Bronchial epithelial cell (primary cell): ENCODE measurements at regions not wholly inside any gene's neighbourhood (a gene's known extent, or its start where the extent isn't known, plus 50 kb on each side); places are given as distances from the start of the nearest gene placed in this dataset.
A peak's percentile ranks its signal among the peaks of the same experiment; 100 is the strongest.

Source experiments
- DNase-seq: peaks from one replicate; pipeline ENCODE4 v3.0.0-alpha.2; 2010; ENCODE audit warnings: low read depth
- FAIRE-seq: peaks from 2 replicates; lab custom pipeline; 2011; peaks lifted over from hg19 to GRCh38; lab: Jason Lieb, UNC
- H3K27me3 ChIP-seq: 2 replicates; pipeline ENCODE4 v1.5.1; 2011; ENCODE audit warnings: low read length; ENCODE audit not compliant: control insufficient read depth, insufficient read depth
- H3K36me3 ChIP-seq: 2 replicates; pipeline ENCODE4 v1.5.1; 2011; ENCODE audit warnings: low read length; ENCODE audit not compliant: control insufficient read depth, insufficient read depth
- H3K4me3 ChIP-seq: 2 replicates; pipeline ENCODE4 v1.5.1; 2011; ENCODE audit warnings: mild to moderate bottlenecking, low read depth, low read length, control low read depth
- TF ChIP-seq, protein P1 (sequence below): IDR thresholded peaks from 2 replicates; pipeline ENCODE4 v1.5.1; 2011; ENCODE audit warnings: mild to moderate bottlenecking, moderate library complexity, low read length, control low read depth, inconsistent platforms; ENCODE audit not compliant: insufficient read depth, severe bottlenecking

DNA sequence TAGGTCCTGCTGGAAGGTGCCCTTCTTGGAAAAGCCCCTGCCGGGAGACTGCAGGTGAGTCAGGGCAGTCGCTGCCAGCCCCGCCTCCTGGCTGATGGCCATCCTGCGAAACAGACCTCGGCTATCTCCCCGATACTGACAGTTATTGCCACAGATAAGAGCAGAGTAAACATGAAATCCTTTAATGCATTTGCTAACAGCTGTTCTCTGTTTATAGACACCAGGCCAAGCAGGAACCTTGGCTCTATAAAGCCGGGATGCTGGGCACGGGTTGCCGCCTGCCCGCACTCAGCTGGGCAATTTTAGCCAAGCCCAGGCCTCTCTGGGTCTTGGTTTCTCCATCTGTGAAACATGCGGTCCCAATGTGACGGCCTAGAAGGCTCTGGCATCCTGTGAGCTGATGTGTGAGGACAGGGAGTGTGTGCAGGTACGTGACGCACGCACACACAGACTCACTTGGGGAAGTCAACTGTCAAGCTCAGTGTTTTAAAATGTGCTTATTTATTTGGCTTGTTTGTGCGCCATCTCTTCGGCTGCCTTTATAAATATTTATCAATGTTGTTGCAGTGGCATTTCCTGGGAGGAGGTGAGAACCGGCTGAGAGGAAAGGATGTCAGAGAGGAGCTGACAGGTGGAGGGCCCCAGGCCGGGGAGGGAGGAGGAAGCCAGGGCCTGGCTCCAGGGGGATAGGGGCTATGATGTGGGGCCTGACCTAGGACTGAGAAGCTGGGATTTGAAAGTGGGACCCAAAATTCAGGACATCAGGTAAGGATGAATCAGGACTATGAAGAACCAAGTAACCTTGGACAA lies 50.8 kb upstream of the PRR23E start:
- peak; percentile 66 for FAIRE-seq
- no peak overlapping the region for H3K4me3 ChIP-seq
- DNase-seq: peak; percentile 78
- peaks cover 4% of the 10 kb centered on the region for H3K27me3 ChIP-seq
- TF ChIP-seq, protein P1, sequence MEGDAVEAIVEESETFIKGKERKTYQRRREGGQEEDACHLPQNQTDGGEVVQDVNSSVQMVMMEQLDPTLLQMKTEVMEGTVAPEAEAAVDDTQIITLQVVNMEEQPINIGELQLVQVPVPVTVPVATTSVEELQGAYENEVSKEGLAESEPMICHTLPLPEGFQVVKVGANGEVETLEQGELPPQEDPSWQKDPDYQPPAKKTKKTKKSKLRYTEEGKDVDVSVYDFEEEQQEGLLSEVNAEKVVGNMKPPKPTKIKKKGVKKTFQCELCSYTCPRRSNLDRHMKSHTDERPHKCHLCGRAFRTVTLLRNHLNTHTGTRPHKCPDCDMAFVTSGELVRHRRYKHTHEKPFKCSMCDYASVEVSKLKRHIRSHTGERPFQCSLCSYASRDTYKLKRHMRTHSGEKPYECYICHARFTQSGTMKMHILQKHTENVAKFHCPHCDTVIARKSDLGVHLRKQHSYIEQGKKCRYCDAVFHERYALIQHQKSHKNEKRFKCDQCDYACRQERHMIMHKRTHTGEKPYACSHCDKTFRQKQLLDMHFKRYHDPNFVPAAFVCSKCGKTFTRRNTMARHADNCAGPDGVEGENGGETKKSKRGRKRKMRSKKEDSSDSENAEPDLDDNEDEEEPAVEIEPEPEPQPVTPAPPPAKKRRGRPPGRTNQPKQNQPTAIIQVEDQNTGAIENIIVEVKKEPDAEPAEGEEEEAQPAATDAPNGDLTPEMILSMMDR: no peak
- H3K36me3 ChIP-seq: no peaks in the 10 kb centered on the region
